ACHN (cell line): ENCODE measurements at regions not wholly inside any gene's neighbourhood (a gene's known extent, or its start where the extent isn't known, plus 50 kb on each side); places are given as distances from the start of the nearest gene placed in this dataset.
"Not testable (repeated sequence)": the region's sequence is repeated elsewhere in the genome, so short reads cannot be mapped to it uniquely, and the experiment has no call there.

Experiments
- DNase-seq: peaks from one replicate; pipeline ENCODE4 v3.0.0-alpha.2; 2015
- in situ Hi-C: cut with HindIII; loops from 2 replicates; pipeline ENCODE4 v1.10.0; 2017; ENCODE audit warnings: low sequenced_read_pairs, low pct_ligation_motif_present, low pct_unique_long_range_greater_than_20kb

- DNase-seq, in situ Hi-C loops: not testable (repeated sequence)
Observed at GRCh38 chr6:57841551-57841950, 524.1 kb downstream of the PRIM2 start.

GRCh38 chr6:57853745-57854407 is 536.4 kb downstream of the PRIM2 start:
- in situ Hi-C loops, DNase-seq: not testable (repeated sequence)

GRCh38 chr6:57860481-57861315 is 543.3 kb downstream of the PRIM2 start:
- in situ Hi-C loops, DNase-seq: not testable (repeated sequence)

- DNase-seq, in situ Hi-C loops: not testable (repeated sequence)
Observed at GRCh38 chr6:57870083-57870482, 552.7 kb downstream of the PRIM2 start.

GRCh38 chr6:57873424-57873823 is 556.0 kb downstream of the PRIM2 start:
- DNase-seq, in situ Hi-C loops: not testable (repeated sequence)

GRCh38 chr6:57876659-57877058 is 559.2 kb downstream of the PRIM2 start:
- DNase-seq, in situ Hi-C loops: not testable (repeated sequence)

- in situ Hi-C loops, DNase-seq: not testable (repeated sequence)
Observed at GRCh38 chr6:57877729-57878128, 560.3 kb downstream of the PRIM2 start.

GRCh38 chr6:57878792-57879191 is 561.4 kb downstream of the PRIM2 start:
- DNase-seq, in situ Hi-C loops: not testable (repeated sequence)

- in situ Hi-C loops, DNase-seq: not testable (repeated sequence)
Observed at GRCh38 chr6:57898850-57899249, 581.4 kb downstream of the PRIM2 start.

- in situ Hi-C loops, DNase-seq: not testable (repeated sequence)
Observed at GRCh38 chr6:57900687-57901399, 583.4 kb downstream of the PRIM2 start.

- in situ Hi-C loops, DNase-seq: not testable (repeated sequence)
Observed at GRCh38 chr6:57901445-57901844, 584.0 kb downstream of the PRIM2 start.

- DNase-seq, result not testable (repeated sequence)
Observed at GRCh38 chr6:57904356-57904755, 586.9 kb downstream of the PRIM2 start.

GRCh38 chr6:57915300-57915699 is 597.9 kb downstream of the PRIM2 start:
- DNase-seq, in situ Hi-C loops: not testable (repeated sequence)

More at GRCh38 chr6:57904356-57904755, 586.9 kb downstream of the PRIM2 start:
- in situ Hi-C loops, result not testable (repeated sequence)

GRCh38 chr6:57942966-57943365 is 625.5 kb downstream of the PRIM2 start:
- DNase-seq, in situ Hi-C loops: not testable (repeated sequence)

- DNase-seq, in situ Hi-C loops: not testable (repeated sequence)
Observed at GRCh38 chr6:57946084-57946768, 628.8 kb downstream of the PRIM2 start.

- DNase-seq, in situ Hi-C loops: not testable (repeated sequence)
Observed at GRCh38 chr6:57946769-57947091, 629.3 kb downstream of the PRIM2 start.

- in situ Hi-C loops, DNase-seq: not testable (repeated sequence)
Observed at GRCh38 chr6:57948481-57948880, 631.1 kb downstream of the PRIM2 start.

- in situ Hi-C loops, DNase-seq: not testable (repeated sequence)
Observed at GRCh38 chr6:57950430-57950829, 633.0 kb downstream of the PRIM2 start.
